ENCODE measurements at regions not wholly inside any gene's neighbourhood (a gene's known extent, or its start where the extent isn't known, plus 50 kb on each side); places are given as distances from the start of the nearest gene placed in this dataset.

DNA sequence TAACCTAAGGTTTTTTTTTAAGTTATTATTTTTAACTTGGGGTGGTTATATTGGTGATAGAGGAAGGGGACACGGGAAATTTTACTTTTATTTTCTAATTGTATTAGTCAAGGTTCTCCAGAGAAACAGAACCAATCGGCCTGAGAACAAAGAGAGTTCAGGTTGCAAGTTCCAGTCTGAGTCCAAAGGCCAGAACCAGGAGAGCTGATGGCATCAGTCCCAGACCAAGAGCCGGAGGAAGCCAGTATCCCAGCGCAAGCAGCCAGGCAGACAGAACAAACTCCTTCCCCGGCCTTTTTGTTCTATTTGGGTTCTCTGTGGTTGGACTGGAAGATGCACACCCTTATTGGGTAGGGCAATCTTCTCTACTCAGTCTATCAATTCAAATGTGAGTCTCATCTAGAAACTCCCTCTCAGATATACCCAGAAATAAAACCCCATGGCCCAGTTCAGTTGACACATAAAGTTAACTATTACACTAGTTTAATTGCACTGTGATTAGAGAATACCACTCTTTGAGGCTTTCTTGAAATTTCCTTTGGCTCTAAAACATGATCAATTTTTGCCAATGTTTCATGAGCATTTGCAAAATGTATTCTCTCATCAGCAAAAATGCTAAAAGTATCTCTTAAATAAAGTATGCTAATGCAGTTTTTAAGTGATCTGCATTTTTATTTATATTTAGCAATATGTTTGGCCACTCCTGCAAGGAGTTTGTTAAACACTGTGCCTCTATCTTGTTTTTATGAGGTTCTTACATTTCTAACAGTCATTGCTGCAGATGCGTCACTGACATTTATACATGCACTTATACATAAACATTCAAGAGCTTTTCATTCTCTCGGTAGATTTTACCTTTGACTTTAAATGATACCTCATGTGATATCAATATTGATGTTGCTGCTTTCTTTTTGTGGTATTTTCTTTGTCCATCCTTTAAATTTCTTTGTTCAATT is 103.2 kb upstream of the SSTR4 start:
- Histone ChIP-seq H3K9ac (ENCODE audit: low read depth in 1 of 2, low read length in 2 of 2) (no peak overlapping the region), H3K9me3 (ENCODE audit: control insufficient read depth in 1 of 2, low read length in 2 of 2) (no peaks in the 10 kb centered on the region), H3K27ac (ENCODE audit: low read depth, low read length) (no peak overlapping the region), H3K4me1 (ENCODE audit: control insufficient read depth in 1 of 2, insufficient read depth in 2 of 2, low read length in 2 of 2) (peaks cover 0 to 9% of the 10 kb centered on the region in 2 donors), H3K27me3 (ENCODE audit: control insufficient read depth in 1 of 2, insufficient read depth in 2 of 2, low read length in 2 of 2) (no peaks in the 10 kb centered on the region), H3K36me3 (ENCODE audit: control insufficient read depth in 1 of 2, insufficient read depth in 2 of 2, low read length in 2 of 2) (no peaks in the 10 kb centered on the region), H3K4me3 (ENCODE audit: low read depth in 1 of 2, low read length in 2 of 2) (no peak overlapping the region)

DNA sequence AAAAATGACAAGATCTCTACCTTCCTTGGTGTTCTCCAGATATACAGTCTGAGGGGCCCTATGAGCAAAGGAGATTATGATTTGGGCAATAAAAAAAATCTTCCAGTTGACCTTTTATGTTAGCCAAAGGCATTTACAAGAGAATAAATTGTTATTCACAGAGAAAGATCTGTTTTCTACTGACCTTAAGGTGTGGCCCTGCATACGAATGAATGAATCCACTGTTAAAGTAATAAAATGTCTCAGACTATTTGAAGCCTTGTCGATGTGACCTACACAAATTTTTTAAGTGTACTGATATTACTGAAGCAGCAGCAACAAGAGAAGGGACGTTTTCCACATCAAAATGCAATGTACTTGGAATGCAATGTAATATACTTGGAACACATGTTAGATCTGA is 95.9 kb upstream of the SSTR4 start:
- Histone ChIP-seq H3K4me3 (ENCODE audit: low read depth in 1 of 2, low read length in 2 of 2) (no peak overlapping the region), H3K27ac (ENCODE audit: low read depth, low read length) (no peak overlapping the region), H3K4me1 (ENCODE audit: control insufficient read depth in 1 of 2, insufficient read depth in 2 of 2, low read length in 2 of 2) (no peaks in the 10 kb centered on the region), H3K36me3 (ENCODE audit: control insufficient read depth in 1 of 2, insufficient read depth in 2 of 2, low read length in 2 of 2) (no peaks in the 10 kb centered on the region), H3K27me3 (ENCODE audit: control insufficient read depth in 1 of 2, insufficient read depth in 2 of 2, low read length in 2 of 2) (no peaks in the 10 kb centered on the region), H3K9me3 (ENCODE audit: control insufficient read depth in 1 of 2, low read length in 2 of 2) (no peaks in the 10 kb centered on the region), H3K9ac (ENCODE audit: low read depth in 1 of 2, low read length in 2 of 2) (no peak overlapping the region)

DNA sequence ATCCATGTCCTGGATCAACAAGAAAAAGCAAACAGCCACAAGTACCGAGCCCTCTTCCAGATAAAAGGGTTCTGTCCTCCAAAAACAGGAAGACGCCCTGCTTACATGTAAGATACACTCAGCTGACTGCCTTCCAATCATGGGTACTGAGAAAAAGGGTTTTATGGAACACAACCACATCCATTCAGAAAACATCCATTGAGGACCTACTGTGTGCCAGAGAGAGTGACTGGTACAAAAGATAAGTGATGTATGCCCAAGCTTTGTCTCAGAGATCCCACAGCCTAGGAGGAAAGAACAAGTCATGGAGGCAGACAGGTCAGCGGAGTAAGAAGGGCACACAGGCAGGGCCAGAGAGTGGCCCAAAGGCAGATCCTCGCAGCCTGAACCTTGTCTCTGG is 94.8 kb upstream of the SSTR4 start:
- Histone ChIP-seq H3K9me3 (ENCODE audit: control insufficient read depth in 1 of 2, low read length in 2 of 2) (no peaks in the 10 kb centered on the region), H3K27me3 (ENCODE audit: control insufficient read depth in 1 of 2, insufficient read depth in 2 of 2, low read length in 2 of 2) (no peaks in the 10 kb centered on the region), H3K9ac (ENCODE audit: low read depth in 1 of 2, low read length in 2 of 2) (no peak overlapping the region), H3K4me3 (ENCODE audit: low read depth in 1 of 2, low read length in 2 of 2) (no peak overlapping the region), H3K4me1 (ENCODE audit: control insufficient read depth in 1 of 2, insufficient read depth in 2 of 2, low read length in 2 of 2) (no peaks in the 10 kb centered on the region), H3K27ac (ENCODE audit: low read depth, low read length) (no peak overlapping the region), H3K36me3 (ENCODE audit: control insufficient read depth in 1 of 2, insufficient read depth in 2 of 2, low read length in 2 of 2) (no peaks in the 10 kb centered on the region)

DNA sequence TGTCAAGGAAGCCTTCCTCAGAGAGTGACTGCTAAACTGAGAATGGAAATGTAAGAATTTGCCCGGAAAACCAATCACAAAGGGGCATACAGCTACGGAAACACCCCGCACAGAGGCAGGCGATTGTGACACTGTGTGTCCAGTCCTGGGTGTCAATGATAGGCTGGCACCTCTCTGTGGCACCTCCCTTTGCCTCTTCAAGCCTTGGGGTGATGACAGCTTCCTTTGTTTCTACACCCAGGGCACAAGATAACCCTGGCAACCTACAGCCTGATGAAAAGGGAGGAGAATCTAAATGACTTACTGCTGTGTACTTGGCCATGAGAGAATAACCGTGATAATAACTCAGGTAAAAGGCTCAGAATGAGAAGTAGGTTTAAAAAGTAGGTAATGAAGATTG is 93.6 kb upstream of the SSTR4 start:
- no peak overlapping the region for H3K27ac ChIP-seq (ENCODE audit: low read depth, low read length)
- no peaks in the 10 kb centered on the region for H3K27me3 ChIP-seq (ENCODE audit: control insufficient read depth in 1 of 2, insufficient read depth in 2 of 2, low read length in 2 of 2)
- H3K9me3 ChIP-seq (ENCODE audit: control insufficient read depth in 1 of 2, low read length in 2 of 2) = no peaks in the 10 kb centered on the region
- no peaks in the 10 kb centered on the region for H3K36me3 ChIP-seq (ENCODE audit: control insufficient read depth in 1 of 2, insufficient read depth in 2 of 2, low read length in 2 of 2)
- no peak overlapping the region for H3K9ac ChIP-seq (ENCODE audit: low read depth in 1 of 2, low read length in 2 of 2)
- no peak overlapping the region for H3K4me3 ChIP-seq (ENCODE audit: low read depth in 1 of 2, low read length in 2 of 2)
- no peaks in the 10 kb centered on the region for H3K4me1 ChIP-seq (ENCODE audit: control insufficient read depth in 1 of 2, insufficient read depth in 2 of 2, low read length in 2 of 2)

DNA sequence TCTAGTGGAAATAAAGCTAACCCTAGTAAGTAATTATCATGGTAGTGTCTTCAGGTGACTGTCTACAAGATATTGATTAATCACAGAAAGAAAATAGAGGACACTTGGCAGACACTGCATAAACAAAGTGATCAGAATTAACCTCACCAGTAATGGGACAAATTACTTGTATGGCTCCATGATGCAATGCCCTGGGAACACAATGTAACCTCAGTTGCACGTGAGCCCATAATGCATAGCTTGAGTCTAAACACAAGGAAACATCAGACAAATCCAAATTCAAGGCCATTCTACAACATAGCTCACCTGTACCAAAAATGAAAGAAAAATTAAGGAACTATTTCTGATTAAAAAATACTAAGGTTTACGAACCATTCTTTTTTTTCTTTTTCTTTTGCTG is 92.4 kb upstream of the SSTR4 start:
- H3K36me3 ChIP-seq (ENCODE audit: control insufficient read depth in 1 of 2, insufficient read depth in 2 of 2, low read length in 2 of 2) = no peaks in the 10 kb centered on the region
- H3K27ac ChIP-seq (ENCODE audit: low read depth, low read length) = no peak overlapping the region
- no peak overlapping the region for H3K4me3 ChIP-seq (ENCODE audit: low read depth in 1 of 2, low read length in 2 of 2)
- H3K4me1 ChIP-seq (ENCODE audit: control insufficient read depth in 1 of 2, insufficient read depth in 2 of 2, low read length in 2 of 2) = no peaks in the 10 kb centered on the region
- no peaks in the 10 kb centered on the region for H3K9me3 ChIP-seq (ENCODE audit: control insufficient read depth in 1 of 2, low read length in 2 of 2)
- no peak overlapping the region for H3K9ac ChIP-seq (ENCODE audit: low read depth in 1 of 2, low read length in 2 of 2)
- H3K27me3 ChIP-seq (ENCODE audit: control insufficient read depth in 1 of 2, insufficient read depth in 2 of 2, low read length in 2 of 2) = no peaks in the 10 kb centered on the region

DNA sequence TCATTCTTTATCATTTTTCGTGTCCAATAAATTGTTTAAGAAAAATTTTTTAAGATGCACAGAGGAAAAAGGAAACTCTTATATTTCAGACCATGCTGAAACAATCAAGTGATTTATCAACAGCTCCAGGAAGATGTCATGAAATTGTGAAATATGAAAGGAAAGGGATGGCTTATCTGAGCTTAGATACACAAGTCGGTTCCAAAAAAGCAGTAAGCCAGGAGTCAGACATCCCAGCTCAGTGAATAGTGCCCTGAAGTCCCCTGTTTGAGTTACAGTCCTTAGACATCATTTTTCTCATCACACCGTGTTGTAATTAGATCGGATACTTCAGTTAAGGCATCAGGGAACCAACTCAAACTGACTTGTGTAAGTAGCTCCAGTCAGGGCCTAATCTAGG is 91.0 kb upstream of the SSTR4 start:
- Histone ChIP-seq H3K4me3 (ENCODE audit: low read depth in 1 of 2, low read length in 2 of 2) (no peak overlapping the region), H3K9ac (ENCODE audit: low read depth in 1 of 2, low read length in 2 of 2) (no peak overlapping the region), H3K27ac (ENCODE audit: low read depth, low read length) (no peak overlapping the region), H3K4me1 (ENCODE audit: control insufficient read depth in 1 of 2, insufficient read depth in 2 of 2, low read length in 2 of 2) (no peaks in the 10 kb centered on the region), H3K36me3 (ENCODE audit: control insufficient read depth in 1 of 2, insufficient read depth in 2 of 2, low read length in 2 of 2) (no peaks in the 10 kb centered on the region), H3K9me3 (ENCODE audit: control insufficient read depth in 1 of 2, low read length in 2 of 2) (no peaks in the 10 kb centered on the region), H3K27me3 (ENCODE audit: control insufficient read depth in 1 of 2, insufficient read depth in 2 of 2, low read length in 2 of 2) (no peaks in the 10 kb centered on the region)

DNA sequence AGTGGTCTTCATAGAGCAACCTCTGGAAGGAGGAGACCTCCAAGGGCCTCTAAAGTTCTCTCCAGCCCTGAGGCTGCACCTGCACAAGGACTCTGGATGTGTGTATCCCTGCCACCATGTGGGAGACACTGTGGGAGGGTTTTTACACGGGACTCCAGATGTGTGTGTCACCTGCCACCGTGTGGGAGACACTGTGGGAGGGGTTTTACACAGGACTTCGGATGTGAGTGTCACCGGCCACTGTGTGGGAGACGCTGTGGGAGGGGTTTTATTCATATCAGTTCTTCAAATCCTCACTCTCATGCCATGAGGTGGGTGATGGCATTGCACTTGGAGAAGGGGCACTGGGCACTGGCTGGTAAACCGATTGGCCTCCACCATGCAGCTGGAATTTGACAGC is 90.2 kb upstream of the SSTR4 start:
- H3K9me3 ChIP-seq (ENCODE audit: control insufficient read depth in 1 of 2, low read length in 2 of 2) = no peaks in the 10 kb centered on the region
- no peaks in the 10 kb centered on the region for H3K36me3 ChIP-seq (ENCODE audit: control insufficient read depth in 1 of 2, insufficient read depth in 2 of 2, low read length in 2 of 2)
- H3K4me1 ChIP-seq (ENCODE audit: control insufficient read depth in 1 of 2, insufficient read depth in 2 of 2, low read length in 2 of 2) = no peaks in the 10 kb centered on the region
- no peaks in the 10 kb centered on the region for H3K27me3 ChIP-seq (ENCODE audit: control insufficient read depth in 1 of 2, insufficient read depth in 2 of 2, low read length in 2 of 2)
- H3K27ac ChIP-seq (ENCODE audit: low read depth, low read length) = no peak overlapping the region
- no peak overlapping the region for H3K9ac ChIP-seq (ENCODE audit: low read depth in 1 of 2, low read length in 2 of 2)
- H3K4me3 ChIP-seq (ENCODE audit: low read depth in 1 of 2, low read length in 2 of 2) = no peak overlapping the region

DNA sequence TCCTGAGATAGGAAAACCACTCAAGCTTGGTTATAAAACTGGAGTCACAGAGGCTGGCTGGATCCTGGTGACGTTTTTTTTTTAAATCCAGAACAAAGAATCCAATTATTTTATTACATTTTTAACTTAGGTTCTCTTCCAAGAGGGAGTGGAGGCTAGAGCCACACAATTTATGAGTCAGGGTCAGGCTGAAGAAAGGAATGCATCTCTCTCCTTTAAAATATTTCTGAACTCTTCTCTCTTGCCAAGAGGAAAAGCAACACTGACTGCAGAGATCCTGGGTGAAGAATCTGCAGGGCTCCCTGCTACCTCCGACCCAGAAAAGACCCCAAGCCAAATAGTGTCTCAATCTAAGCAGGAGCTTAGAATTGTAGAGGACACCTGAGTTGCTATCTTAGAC is 88.5 kb upstream of the SSTR4 start:
- H3K27ac ChIP-seq (ENCODE audit: low read depth, low read length) = no peak overlapping the region

DNA sequence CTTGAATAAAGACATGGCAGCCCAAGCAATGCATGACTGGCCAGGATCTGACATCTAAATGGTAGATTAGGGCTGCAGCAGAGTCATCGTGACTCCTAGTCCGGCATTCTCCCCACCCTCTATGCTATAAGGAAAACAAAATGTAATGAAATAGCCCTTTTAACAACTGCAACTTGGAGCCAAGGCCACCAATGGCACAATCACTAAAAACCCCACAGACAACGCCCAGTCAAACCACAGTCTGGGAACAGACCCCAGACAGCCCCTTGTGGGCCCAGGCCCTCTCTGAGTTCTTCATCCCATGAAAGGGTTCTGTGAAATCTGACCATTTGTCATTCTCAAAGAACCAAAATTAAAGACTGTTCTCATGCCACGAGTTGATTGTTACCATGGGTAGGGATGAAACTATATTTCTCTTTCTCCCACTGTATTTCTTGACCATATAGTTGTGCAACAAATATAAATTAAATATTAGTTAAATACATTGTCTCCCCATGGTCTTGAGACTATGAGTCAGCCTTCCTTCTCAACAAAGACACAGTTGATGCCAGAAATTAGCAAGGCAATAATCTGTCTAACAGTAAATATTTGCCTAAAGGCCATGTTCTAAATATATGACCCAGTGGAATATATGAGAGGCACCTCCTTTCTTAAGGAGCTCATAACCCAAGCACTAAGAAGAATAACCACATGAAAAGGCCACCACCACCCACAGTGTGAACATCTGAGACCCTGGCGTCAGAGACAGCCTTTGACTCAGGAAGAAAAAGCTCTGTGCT is 85.6 kb upstream of the SSTR4 start:
- H3K9me3 ChIP-seq (ENCODE audit: control insufficient read depth in 1 of 2, low read length in 2 of 2) = no peaks in the 10 kb centered on the region
- H3K4me3 ChIP-seq (ENCODE audit: low read depth in 1 of 2, low read length in 2 of 2) = no peak overlapping the region
- H3K27me3 ChIP-seq (ENCODE audit: control insufficient read depth in 1 of 2, insufficient read depth in 2 of 2, low read length in 2 of 2) = no peaks in the 10 kb centered on the region
- no peaks in the 10 kb centered on the region for H3K4me1 ChIP-seq (ENCODE audit: control insufficient read depth in 1 of 2, insufficient read depth in 2 of 2, low read length in 2 of 2)
- no peak overlapping the region for H3K9ac ChIP-seq (ENCODE audit: low read depth in 1 of 2, low read length in 2 of 2)
- no peak overlapping the region for H3K27ac ChIP-seq (ENCODE audit: low read depth, low read length)
- no peaks in the 10 kb centered on the region for H3K36me3 ChIP-seq (ENCODE audit: control insufficient read depth in 1 of 2, insufficient read depth in 2 of 2, low read length in 2 of 2)

More for the DNA sequence above, 88.5 kb upstream of the SSTR4 start:
- Histone ChIP-seq H3K36me3 (ENCODE audit: control insufficient read depth in 1 of 2, insufficient read depth in 2 of 2, low read length in 2 of 2) (no peaks in the 10 kb centered on the region), H3K4me3 (ENCODE audit: low read depth in 1 of 2, low read length in 2 of 2) (no peak overlapping the region), H3K9ac (ENCODE audit: low read depth in 1 of 2, low read length in 2 of 2) (no peak overlapping the region), H3K4me1 (ENCODE audit: control insufficient read depth in 1 of 2, insufficient read depth in 2 of 2, low read length in 2 of 2) (no peaks in the 10 kb centered on the region), H3K27me3 (ENCODE audit: control insufficient read depth in 1 of 2, insufficient read depth in 2 of 2, low read length in 2 of 2) (no peaks in the 10 kb centered on the region), H3K9me3 (ENCODE audit: control insufficient read depth in 1 of 2, low read length in 2 of 2) (no peaks in the 10 kb centered on the region)

DNA sequence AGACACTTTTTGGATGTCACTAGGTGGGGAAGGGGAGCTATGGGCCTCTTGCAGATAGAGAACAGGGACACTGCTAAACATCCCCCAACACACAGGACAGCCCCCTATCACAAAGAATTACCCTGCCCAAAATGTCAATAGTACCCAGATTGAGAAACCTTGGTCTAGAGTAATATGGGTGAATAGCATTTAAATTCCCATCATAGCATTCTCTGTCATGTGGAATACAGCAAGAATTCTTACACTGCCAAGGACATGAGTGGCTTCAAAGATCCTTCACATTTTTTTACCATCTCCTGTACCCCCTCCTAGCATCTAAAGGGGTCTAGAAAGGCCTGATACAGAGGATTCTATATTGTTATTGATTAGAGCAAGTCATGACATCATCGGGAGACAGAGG is 83.1 kb upstream of the SSTR4 start:
- Histone ChIP-seq H3K36me3 (ENCODE audit: control insufficient read depth in 1 of 2, insufficient read depth in 2 of 2, low read length in 2 of 2) (no peaks in the 10 kb centered on the region), H3K4me1 (ENCODE audit: control insufficient read depth in 1 of 2, insufficient read depth in 2 of 2, low read length in 2 of 2) (no peaks in the 10 kb centered on the region), H3K27me3 (ENCODE audit: control insufficient read depth in 1 of 2, insufficient read depth in 2 of 2, low read length in 2 of 2) (no peaks in the 10 kb centered on the region), H3K27ac (ENCODE audit: low read depth, low read length) (no peak overlapping the region), H3K9me3 (ENCODE audit: control insufficient read depth in 1 of 2, low read length in 2 of 2) (no peaks in the 10 kb centered on the region), H3K4me3 (ENCODE audit: low read depth in 1 of 2, low read length in 2 of 2) (no peak overlapping the region), H3K9ac (ENCODE audit: low read depth in 1 of 2, low read length in 2 of 2) (no peak overlapping the region)
